ENCODE measurements at regions not wholly inside any gene's neighbourhood (a gene's known extent, or its start where the extent isn't known, plus 50 kb on each side); places are given as distances from the start of the nearest gene placed in this dataset.
A peak's percentile ranks its signal among the peaks of the same experiment; 100 is the strongest.
"Not testable (repeated sequence)": the region's sequence is repeated elsewhere in the genome, so short reads cannot be mapped to it uniquely, and the experiment has no call there.

- no peak for DNase-seq
Observed at GRCh38 chr13:62167650-62168172, 752.1 kb upstream of the PCDH20 start.

GRCh38 chr13:62162860-62163259, 747.2 kb upstream of the PCDH20 start:
- DNase-seq = no peak

GRCh38 chr13:62158520-62158919, 742.9 kb upstream of the PCDH20 start:
- no peak for DNase-seq

GRCh38 chr13:62151724-62152123, 736.1 kb upstream of the PCDH20 start:
- DNase-seq = not testable (repeated sequence)

GRCh38 chr13:62142048-62142447, 726.4 kb upstream of the PCDH20 start:
- no peak for DNase-seq

GRCh38 chr13:62139597-62139996, 723.9 kb upstream of the PCDH20 start:
- no peak for DNase-seq

- DNase-seq = no peak
Observed at GRCh38 chr13:62137629-62138405, 722.2 kb upstream of the PCDH20 start.

GRCh38 chr13:62131604-62132003, 716.0 kb upstream of the PCDH20 start:
- DNase-seq = no peak

- no peak for DNase-seq
Observed at GRCh38 chr13:62130062-62130970, 714.7 kb upstream of the PCDH20 start.

GRCh38 chr13:62129000-62129551, 713.4 kb upstream of the PCDH20 start:
- no peak for DNase-seq

GRCh38 chr13:62126400-62126799, 710.8 kb upstream of the PCDH20 start:
- DNase-seq = no peak

GRCh38 chr13:62125451-62125850, 709.8 kb upstream of the PCDH20 start:
- DNase-seq = no peak

- no peak for DNase-seq
Observed at GRCh38 chr13:62123409-62123808, 707.8 kb upstream of the PCDH20 start.

- no peak for DNase-seq
Observed at GRCh38 chr13:62122434-62122833, 706.8 kb upstream of the PCDH20 start.

GRCh38 chr13:62119739-62120700, 704.4 kb upstream of the PCDH20 start:
- DNase-seq = peak in 1 of 2 donors; percentile 5

- DNase-seq = no peak
Observed at GRCh38 chr13:62115831-62116230, 700.2 kb upstream of the PCDH20 start.

GRCh38 chr13:62113179-62113578, 697.5 kb upstream of the PCDH20 start:
- no peak for DNase-seq

GRCh38 chr13:62110079-62110478, 694.4 kb upstream of the PCDH20 start:
- DNase-seq = no peak

- not testable (repeated sequence) for DNase-seq
Observed at GRCh38 chr13:62104136-62104535, 688.5 kb upstream of the PCDH20 start.

- no peak for DNase-seq
Observed at GRCh38 chr13:62096652-62097051, 681.0 kb upstream of the PCDH20 start.

- DNase-seq = no peak
Observed at GRCh38 chr13:62094932-62095331, 679.3 kb upstream of the PCDH20 start.
